ENCODE measurements at regions not wholly inside any gene's neighbourhood (a gene's known extent, or its start where the extent isn't known, plus 50 kb on each side); places are given as distances from the start of the nearest gene placed in this dataset.

DNA sequence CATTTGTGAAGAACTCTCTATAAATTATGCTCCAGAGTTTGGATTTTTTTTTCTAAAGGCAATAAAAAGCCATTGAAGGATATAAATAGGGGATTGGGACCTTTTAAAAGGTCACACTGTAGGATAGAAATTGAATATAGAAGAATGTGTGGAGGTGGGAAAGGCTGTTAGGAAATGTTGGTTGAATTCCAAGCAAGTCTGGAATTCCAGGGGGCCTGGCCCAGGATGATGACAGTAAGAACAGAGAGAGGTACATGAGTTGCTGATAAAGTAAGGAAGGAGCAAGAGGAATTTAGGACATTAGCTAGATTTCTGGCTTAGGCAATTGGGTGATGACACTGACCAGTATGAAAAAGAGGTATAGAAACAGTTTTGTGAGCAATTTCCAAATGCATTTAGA, 95.4 kb upstream of the USP38 start:
- no peak for TF ChIP-seq CTCF (conservative IDR thresholded peaks at IDR 0.05)
- no peaks in the 10 kb centered on the region for H3K27me3 Mint-ChIP-seq (ENCODE audit: low read depth)
- H3K9me3 Mint-ChIP-seq = peaks cover 22 to 25% of the 10 kb centered on the region in 2 experiments

More for the DNA sequence above, 95.4 kb upstream of the USP38 start:
- no peak overlapping the region for H3K9ac ChIP-seq (ENCODE audit: extremely low read depth, insufficient read length, low read length)
- no peak overlapping the region for H3K4ac ChIP-seq (ENCODE audit: low read depth, low read length)
- peaks cover 14 to 29% (median 17%) of the 10 kb centered on the region in 3 experiments for H3K36me3 Mint-ChIP-seq (ENCODE audit: insufficient read depth in 1 of 3, low read depth in 3 of 3)
- H3K27ac ChIP-seq (ENCODE audit: insufficient read length, low read depth, low read length) = no peak overlapping the region
- peaks cover 14 to 22% of the 10 kb centered on the region in 2 experiments for H3K4me1 Mint-ChIP-seq
- DNase-seq = peak; percentile 31
- H3T11ph ChIP-seq (ENCODE audit: low read length) = no peak overlapping the region
- H4K8ac ChIP-seq (replicated peaks; ENCODE audit: insufficient read length, low read depth, low read length) = no peak overlapping the region
- no peak overlapping the region for H3K23ac ChIP-seq (ENCODE audit: insufficient read length, low read depth, low read length)
- no peaks in the 10 kb centered on the region for H3K23me2 ChIP-seq (ENCODE audit: insufficient read length, low read depth, low read length, poor library complexity, severe bottlenecking)
- 0 out of 2 replicates have a peak, but pooled peaks cover 2% of the 10 kb centered on the region for H3K4me1 ChIP-seq (ENCODE audit: insufficient read depth, low read length)
- peaks cover 10% of the 10 kb centered on the region for H3K9me3 ChIP-seq (ENCODE audit: control insufficient read depth, low read depth, low read length)
- no peak overlapping the region for H4K5ac ChIP-seq (ENCODE audit: insufficient read length, low read depth, low read length)
- H3K79me1 ChIP-seq (ENCODE audit: insufficient read depth, low read depth, low read length, poor library complexity, severe bottlenecking) = no peaks in the 10 kb centered on the region
- no peak overlapping the region for H3K4me3 Mint-ChIP-seq
- H2AK5ac ChIP-seq (ENCODE audit: insufficient read length, low read length) = no peak overlapping the region
- no peak overlapping the region for H3K4me2 ChIP-seq (ENCODE audit: insufficient read depth, insufficient read length, low read length)
- H3K79me2 ChIP-seq (ENCODE audit: insufficient read depth, low read length) = no peaks in the 10 kb centered on the region
- no peak overlapping the region for H2BK15ac ChIP-seq (ENCODE audit: low read depth, low read length)
- no peak overlapping the region for H2BK5ac ChIP-seq (ENCODE audit: insufficient read length, low read length)
- no peak overlapping the region for H2BK120ac ChIP-seq (ENCODE audit: low read depth, low read length, poor library complexity, severe bottlenecking)
- no peak overlapping the region for H3K56ac ChIP-seq (ENCODE audit: insufficient read length, low read depth, low read length)
- no peak overlapping the region for H2BK12ac ChIP-seq (ENCODE audit: insufficient read length, low read depth, low read length)
- no peak overlapping the region for H3K27ac Mint-ChIP-seq
- no peaks in the 10 kb centered on the region for H3K27me3 ChIP-seq (ENCODE audit: insufficient read depth, low read length)
- H4K20me1 ChIP-seq (ENCODE audit: control insufficient read depth, insufficient read depth, insufficient read length) = no peaks in the 10 kb centered on the region
- H3K14ac ChIP-seq (ENCODE audit: insufficient read depth, low read length) = no peak overlapping the region
- H2BK20ac ChIP-seq (ENCODE audit: low read depth, low read length, poor library complexity, severe bottlenecking) = no peak overlapping the region
- no peak overlapping the region for H3K18ac ChIP-seq (ENCODE audit: insufficient read length, low read depth, low read length)
- no peak overlapping the region for H2AFZ ChIP-seq (ENCODE audit: low read length)
- no peak overlapping the region for H4K91ac ChIP-seq (ENCODE audit: insufficient read length, low read depth, low read length)

Measured in H9 (cell line).